GM10248 (cell line): ENCODE measurements at regions not wholly inside any gene's neighbourhood (a gene's known extent, or its start where the extent isn't known, plus 50 kb on each side); places are given as distances from the start of the nearest gene placed in this dataset.

Experiments
- CTCF ChIA-PET: fragments of 300-600 bp; sonication (Branson Sonifier 250); formaldehyde crosslinking; extraction: SDS; loops from one replicate; lab custom pipeline; 2021; ENCODE audit warnings: antibody characterized with exemption; lab: Yijun Ruan, JAX
- POLR2A ChIA-PET: fragments of 350-650 bp; sonication (Branson Sonifier 250); formaldehyde crosslinking; extraction: SDS; loops from one replicate; lab custom pipeline; 2020; ENCODE audit warnings: antibody characterized with exemption; lab: Yijun Ruan, JAX
- DNase-seq: peaks from one replicate; pipeline ENCODE4 v3.0.0; 2012; ENCODE audit errors: extremely low spot score
- CTCF ChIP-seq: IDR thresholded peaks from 2 replicates; pipeline ENCODE4 v1.5.1; 2012; ENCODE audit warnings: mild to moderate bottlenecking, low read depth; ENCODE audit errors: extremely low read depth, missing control alignments, control extremely low read depth

- CTCF ChIA-PET: no interaction called here
Observed at GRCh38 chr1:81430955-81431623, 369.6 kb upstream of the ADGRL2 start.

GRCh38 chr1:81430236-81430938 lies 370.3 kb upstream of the ADGRL2 start:
- no peak for TF ChIP-seq CTCF
- ChIA-PET CTCF (no interaction called here), POLR2A (no interaction called here)
- DNase-seq: no peak

More at GRCh38 chr1:81430955-81431623, 369.6 kb upstream of the ADGRL2 start:
- no peak for DNase-seq
- no peak for TF ChIP-seq CTCF
- POLR2A ChIA-PET: no interaction called here

GRCh38 chr1:81428998-81429397 lies 371.7 kb upstream of the ADGRL2 start:
- CTCF ChIA-PET: no interaction called here
- TF ChIP-seq CTCF: no peak
- DNase-seq: no peak
- POLR2A ChIA-PET: no interaction called here

GRCh38 chr1:81424816-81425215 lies 375.9 kb upstream of the ADGRL2 start:
- no peak for DNase-seq
- ChIA-PET CTCF (interaction anchor here (6.8 kb wide), 1 partner anchor 11 kb away, joined by 35 read pairs; no protein-coding TSS in a partner anchor), POLR2A (no interaction called here)

GRCh38 chr1:81424061-81424460 lies 376.7 kb upstream of the ADGRL2 start:
- no peak for DNase-seq
- POLR2A ChIA-PET: no interaction called here
- TF ChIP-seq CTCF: no peak
- CTCF ChIA-PET: interaction anchor here (6.8 kb wide), 1 partner anchor 11 kb away, joined by 35 read pairs; no protein-coding TSS in a partner anchor

More at GRCh38 chr1:81424816-81425215, 375.9 kb upstream of the ADGRL2 start:
- TF ChIP-seq CTCF: no peak

GRCh38 chr1:81420760-81421159 lies 380.0 kb upstream of the ADGRL2 start:
- no peak for DNase-seq
- CTCF ChIA-PET: no interaction called here
- no peak for TF ChIP-seq CTCF
- POLR2A ChIA-PET: no interaction called here
